Fibroblast of mammary gland (primary cell): ENCODE measurements at regions not wholly inside any gene's neighbourhood (a gene's known extent, or its start where the extent isn't known, plus 50 kb on each side); places are given as distances from the start of the nearest gene placed in this dataset.

ENCODE experiments used
- DNase-seq: peaks from one replicate; pipeline ENCODE4 v3.0.0-alpha.2; 2010; ENCODE audit warnings: low read depth
- H3K4me3 ChIP-seq: 2 replicates; pipeline ENCODE4 v1.5.1; 2011; ENCODE audit warnings: low read depth, mild to moderate bottlenecking, low read length, moderate library complexity; ENCODE audit not compliant: control insufficient read depth
- TF ChIP-seq, protein P1 (sequence below): conservative IDR thresholded peaks from 2 replicates; pipeline ENCODE4 v1.5.1; 2011; ENCODE audit warnings: low read depth, low read length, inconsistent platforms; ENCODE audit not compliant: control insufficient read depth, insufficient read depth

DNA sequence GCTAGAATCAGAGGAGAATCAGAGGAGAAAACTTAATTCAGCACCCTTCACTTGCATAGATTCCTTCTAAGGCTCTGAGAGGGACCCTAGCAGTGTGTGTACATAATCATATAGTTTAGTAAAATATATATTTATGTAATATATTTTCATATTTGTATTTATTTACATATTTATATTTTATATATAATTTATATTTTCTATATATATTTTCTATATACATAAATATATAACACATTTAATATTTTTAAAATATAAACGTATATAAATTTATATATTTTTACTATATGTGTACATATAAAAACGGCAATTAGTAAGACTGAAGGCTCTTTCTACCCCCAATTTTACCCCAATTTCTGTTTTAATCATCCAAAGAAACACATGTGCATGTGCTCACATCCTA is 80.3 kb downstream of the NXPE2 start:
- TF ChIP-seq, protein P1, sequence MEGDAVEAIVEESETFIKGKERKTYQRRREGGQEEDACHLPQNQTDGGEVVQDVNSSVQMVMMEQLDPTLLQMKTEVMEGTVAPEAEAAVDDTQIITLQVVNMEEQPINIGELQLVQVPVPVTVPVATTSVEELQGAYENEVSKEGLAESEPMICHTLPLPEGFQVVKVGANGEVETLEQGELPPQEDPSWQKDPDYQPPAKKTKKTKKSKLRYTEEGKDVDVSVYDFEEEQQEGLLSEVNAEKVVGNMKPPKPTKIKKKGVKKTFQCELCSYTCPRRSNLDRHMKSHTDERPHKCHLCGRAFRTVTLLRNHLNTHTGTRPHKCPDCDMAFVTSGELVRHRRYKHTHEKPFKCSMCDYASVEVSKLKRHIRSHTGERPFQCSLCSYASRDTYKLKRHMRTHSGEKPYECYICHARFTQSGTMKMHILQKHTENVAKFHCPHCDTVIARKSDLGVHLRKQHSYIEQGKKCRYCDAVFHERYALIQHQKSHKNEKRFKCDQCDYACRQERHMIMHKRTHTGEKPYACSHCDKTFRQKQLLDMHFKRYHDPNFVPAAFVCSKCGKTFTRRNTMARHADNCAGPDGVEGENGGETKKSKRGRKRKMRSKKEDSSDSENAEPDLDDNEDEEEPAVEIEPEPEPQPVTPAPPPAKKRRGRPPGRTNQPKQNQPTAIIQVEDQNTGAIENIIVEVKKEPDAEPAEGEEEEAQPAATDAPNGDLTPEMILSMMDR: no peak
- no peak overlapping the region for H3K4me3 ChIP-seq
- DNase-seq: no peak

DNA sequence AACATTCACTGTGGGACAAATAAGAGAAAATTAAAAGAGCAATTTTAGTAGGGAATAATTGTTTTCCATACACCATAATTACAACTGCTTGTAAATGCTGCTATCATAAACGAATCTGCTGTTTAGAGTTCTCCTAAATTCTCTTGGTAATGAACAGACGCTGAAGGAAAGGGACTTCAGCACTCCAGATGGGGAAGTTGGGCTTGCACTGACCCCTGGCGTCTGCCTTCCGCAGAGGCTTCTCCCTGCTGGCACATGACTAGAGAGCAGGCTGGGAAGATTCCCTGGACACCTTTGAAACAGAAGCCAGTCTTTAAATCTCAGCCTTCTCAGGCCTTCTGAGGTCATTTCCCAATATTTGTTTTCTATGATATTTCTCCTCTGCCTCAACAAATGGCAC is 84.1 kb downstream of the NXPE2 start:
- TF ChIP-seq, protein P1: peak; percentile 79
- DNase-seq: peak; percentile 57
- H3K4me3 ChIP-seq: no peak overlapping the region

DNA sequence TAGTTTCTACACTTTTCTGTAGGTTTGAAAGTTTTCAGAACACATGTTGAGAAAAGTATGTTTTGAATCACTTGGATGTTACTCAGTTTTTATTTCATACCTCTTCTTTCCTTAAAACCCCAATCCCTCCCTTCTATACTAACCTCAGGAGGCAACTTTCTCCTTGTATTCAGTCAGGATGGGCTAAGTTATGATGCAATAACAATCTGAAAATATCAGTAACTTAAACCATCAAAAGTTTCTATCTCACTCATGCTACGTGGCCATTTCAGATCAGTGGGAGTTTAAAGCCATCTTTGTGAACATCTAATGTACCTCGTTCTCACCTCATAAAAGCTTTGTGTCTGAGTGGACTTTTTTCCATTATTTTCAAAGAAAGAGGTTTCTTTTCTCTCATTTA is 86.2 kb downstream of the NXPE2 start:
- DNase-seq: no peak
- TF ChIP-seq, protein P1: no peak
- no peak overlapping the region for H3K4me3 ChIP-seq

DNA sequence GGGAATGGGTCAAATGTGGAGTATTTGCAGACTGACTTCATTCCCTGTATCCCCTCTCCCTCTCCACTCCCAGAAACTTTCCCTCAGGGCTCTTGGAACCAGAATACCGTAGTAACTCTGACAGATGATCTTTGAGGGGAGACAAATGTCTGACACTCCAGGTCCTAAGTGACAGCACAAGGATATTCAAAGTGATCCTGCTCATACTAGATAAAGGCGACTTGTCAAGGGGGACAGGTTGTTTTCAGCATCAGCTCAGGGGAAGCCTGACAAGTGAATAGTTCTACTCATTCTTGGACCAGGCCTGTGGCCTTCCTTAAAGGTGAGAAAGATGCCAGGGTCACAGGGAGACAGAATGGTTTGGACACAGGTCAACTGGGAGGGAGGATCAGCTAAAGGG is 92.8 kb downstream of the NXPE2 start:
- TF ChIP-seq, protein P1: no peak
- no peak for DNase-seq
- H3K4me3 ChIP-seq: no peak overlapping the region

DNA sequence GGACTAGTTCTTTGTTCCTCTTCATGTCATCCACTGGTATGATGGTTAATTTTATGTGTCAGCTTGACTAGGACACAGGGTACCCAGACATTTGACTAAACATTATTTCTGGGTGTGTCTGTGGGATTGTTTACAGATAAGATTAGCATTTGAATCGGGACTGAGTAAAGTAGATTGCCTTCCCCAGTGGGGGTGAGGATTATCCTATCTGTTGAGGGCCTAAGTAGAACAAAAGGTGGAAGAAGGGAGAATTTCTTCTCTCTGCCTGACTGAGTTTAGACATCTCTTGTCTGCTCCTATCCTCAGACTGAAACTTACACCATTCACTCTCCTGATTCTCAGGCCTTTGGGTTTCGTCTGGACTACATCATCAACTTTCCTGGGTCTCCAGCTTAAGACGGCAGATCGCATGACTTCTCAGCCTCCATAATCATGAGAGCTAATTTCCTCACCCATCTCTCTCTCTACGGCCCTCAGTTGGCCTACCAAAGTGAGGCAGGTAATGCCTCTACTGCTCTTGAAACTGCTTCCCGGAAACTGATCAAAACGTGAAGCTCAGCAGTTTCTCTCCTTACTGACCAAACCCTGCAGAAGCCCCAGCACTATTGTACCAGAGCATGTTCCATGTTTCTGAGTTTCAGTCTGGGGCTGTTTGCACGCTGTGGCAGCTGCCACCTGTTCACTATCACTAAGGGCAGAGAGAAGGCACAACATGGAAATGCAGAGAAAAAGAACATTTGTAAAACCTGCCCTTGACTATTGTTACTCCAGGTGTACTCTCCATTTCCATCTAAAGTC is 95.4 kb downstream of the NXPE2 start:
- no peak for DNase-seq
- TF ChIP-seq, protein P1: no peak
- H3K4me3 ChIP-seq: no peak overlapping the region

DNA sequence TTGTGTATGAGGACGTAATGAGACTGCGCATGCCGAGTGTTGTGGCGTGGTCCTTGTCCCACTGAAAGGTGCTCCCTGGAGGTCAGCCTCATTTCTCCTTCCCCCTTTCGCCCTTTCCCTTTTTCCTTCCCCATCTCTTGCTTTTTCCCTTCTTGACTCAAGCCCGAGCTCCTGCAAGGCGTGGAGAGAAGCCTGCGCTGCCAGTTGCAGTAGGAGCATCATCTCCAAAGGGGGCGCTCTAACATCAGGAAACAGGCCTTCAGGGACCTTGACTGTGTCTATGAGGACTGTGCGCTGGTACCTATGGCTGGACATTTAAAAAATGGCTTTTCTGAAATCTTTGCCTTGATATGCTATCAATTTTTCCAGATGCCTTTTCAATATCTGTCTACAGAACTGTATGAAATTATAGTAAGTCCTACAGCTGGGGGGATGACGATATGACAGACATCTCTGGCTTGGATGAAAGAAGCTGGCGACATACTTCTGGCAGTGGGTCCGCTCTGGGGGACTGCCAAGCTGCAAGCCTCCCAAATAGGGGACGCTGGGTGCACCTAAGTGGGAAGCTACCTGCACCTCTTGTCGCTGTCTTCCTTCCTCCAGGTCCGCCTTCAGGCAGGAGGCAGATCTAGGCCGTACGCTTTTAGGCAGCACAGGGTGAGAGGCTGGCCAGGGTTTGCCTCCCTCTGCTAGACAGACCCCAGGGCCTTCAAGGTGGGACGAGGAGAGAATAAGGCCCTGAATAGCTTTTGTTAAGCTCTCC is 96.5 kb downstream of the NXPE2 start:
- DNase-seq: no peak
- H3K4me3 ChIP-seq: no peak overlapping the region
- TF ChIP-seq, protein P1: peak; percentile 30
